GM18499 (cell line): ENCODE measurements at regions not wholly inside any gene's neighbourhood (a gene's known extent, or its start where the extent isn't known, plus 50 kb on each side); places are given as distances from the start of the nearest gene placed in this dataset.
"Not testable (repeated sequence)": the region's sequence is repeated elsewhere in the genome, so short reads cannot be mapped to it uniquely, and the experiment has no call there.

Experiments
- ATAC-seq: cut with Tn5 transposase; IDR thresholded peaks from one replicate; pipeline ENCODE4 v1.9.1; 2021; ENCODE audit warnings: moderate number of reproducible peaks; ENCODE audit not compliant: insufficient read depth, unreplicated experiment

DNA sequence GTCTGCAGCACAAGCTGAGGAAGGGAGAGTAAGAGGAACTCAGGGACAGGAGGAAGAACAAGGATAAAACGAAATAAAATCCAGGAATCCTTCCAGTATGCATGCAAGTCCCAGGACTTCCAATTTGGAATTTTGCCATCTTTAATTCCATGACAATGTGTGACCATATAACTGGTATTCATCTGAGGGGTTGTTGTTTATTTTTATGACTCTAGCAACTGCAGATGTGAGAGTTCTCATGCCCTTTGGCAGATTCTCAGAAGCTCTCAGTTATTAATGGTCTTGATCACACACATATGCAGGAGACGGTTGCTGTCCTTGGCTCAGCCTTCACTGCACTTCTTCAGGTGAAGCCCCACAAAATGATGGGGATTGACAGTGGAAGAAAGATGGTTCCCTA, 148.2 kb downstream of the SMIM20 start:
- ATAC-seq, result no peak

GRCh38 chr4:26064009-26064408, 150.0 kb downstream of the SMIM20 start:
- ATAC-seq, result not testable (repeated sequence)

GRCh38 chr4:26065833-26066232, 151.8 kb downstream of the SMIM20 start:
- ATAC-seq, result no peak

- ATAC-seq, result no peak
These were observed 153.0 kb downstream of the SMIM20 start for GRCh38 chr4:26067035-26067434.

DNA sequence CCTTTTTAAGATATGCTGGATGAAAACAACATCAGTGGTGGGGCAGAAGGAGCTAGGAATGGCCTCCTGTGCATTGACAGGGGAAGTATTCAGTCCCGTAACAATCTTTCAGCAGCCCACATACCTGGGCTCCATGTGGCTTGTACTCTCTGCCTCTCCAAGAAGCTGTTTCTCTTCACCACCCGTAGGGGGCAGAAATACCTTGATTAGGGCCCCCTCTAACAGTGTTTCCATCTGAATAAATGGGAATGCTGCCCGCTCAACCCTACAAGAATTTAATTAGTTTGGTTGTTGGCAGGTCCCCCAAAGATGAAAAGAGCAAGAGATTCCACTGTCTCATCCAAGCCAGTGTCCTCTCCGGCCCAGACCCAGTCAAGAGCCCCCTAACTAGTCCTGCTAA, 155.2 kb downstream of the SMIM20 start:
- no peak for ATAC-seq

DNA sequence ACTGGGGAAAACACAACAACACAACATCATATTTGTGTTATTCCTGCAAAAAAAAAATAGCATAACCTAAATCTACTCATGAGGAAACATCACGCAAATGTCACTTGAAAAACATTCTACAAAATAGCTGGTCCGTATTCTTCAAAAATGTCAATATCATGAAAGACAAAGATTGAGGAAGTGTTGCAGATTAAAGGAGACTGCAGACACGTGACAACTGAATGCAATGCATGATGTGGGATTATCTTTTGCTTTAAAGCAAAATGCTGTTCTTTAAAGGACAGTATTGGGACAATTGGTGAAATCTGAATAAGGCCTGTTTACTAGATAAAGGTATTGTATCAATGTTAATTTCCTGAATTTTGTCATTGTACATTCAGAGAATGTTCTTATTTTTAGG, 157.7 kb downstream of the SMIM20 start:
- ATAC-seq, result no peak

DNA sequence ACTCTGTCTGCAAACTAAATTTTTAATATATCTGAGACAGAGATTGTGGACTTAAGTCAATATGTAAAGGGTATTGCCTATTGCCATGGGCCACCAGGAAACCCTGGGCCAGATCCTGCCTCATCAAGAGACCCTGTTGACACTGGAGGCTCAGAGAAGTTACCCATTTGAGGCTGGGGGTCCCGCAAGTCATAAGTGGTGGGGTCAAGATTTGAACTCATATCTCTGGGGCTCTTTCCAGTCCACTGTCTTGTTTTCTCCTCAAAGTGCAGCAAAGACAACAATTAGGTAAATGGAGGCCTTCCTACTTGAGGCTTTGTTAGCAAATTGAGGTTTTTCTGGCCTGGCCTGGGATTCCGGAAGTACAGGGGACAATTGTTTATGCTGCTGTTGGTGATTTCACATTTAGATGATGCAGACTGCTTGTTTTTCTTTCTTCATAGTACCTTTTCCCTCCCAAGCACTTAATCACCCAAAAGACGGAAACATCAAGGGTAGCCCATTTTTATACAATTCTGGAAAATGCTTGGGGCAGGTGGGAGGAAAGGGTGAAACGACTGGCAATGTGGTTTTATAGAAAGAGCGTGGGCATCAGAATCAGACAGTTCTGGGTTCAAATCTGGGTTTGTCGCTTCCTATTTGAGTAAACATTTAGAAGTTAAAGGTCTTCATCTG, 160.0 kb downstream of the SMIM20 start:
- ATAC-seq, result no peak

DNA sequence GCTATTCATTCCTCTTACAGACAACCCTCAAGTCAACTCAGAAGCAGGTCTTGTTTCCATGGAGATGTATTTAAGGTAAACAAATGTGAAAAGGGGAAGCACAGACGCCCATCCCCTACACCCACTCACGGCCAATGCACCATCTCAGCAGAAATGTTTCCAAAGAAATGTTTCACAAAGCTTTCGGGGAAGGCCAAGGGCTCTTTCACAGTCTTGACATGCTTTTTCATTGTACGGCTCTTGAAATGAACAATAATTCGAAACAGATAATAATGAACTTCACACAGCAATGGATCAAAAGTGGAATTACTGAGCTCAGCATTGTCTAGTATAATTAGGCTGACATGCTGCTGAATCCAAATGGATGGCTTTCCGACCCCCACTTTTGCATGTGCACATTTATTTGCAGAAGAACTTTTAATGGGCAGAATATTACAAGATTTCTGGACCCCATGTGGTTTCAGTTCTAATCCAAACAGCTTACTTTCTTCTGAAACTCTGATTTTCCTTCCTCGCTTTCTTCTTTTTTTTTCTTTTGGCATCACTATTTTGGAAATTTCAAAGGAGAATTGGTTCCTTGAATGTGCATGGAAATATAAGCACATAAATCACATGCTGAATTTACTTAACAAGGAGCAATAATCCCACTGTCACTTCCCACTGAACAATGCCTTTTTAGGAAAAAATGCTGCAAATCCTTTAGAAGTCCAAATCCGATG, 160.9 kb downstream of the SMIM20 start:
- ATAC-seq, result peak; percentile 53

DNA sequence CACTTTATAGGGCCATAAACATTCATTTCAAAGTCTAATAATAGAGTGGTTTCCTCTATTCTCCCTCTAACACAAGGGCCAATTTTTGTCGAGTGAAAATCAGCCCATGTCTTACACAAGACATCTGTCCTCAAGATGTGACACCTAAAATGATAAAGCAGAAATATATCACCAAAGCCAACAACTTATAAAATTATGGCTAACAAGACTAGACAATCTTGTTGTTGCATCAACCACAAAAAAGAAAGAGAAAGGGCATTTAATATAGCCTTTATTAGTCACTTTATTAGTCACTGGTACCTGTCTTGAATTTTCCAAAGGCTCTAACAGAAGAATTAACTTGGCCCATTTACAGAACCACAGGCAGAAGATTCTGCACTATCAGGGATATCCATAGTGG, 161.6 kb downstream of the SMIM20 start:
- peak; percentile 9 for ATAC-seq

DNA sequence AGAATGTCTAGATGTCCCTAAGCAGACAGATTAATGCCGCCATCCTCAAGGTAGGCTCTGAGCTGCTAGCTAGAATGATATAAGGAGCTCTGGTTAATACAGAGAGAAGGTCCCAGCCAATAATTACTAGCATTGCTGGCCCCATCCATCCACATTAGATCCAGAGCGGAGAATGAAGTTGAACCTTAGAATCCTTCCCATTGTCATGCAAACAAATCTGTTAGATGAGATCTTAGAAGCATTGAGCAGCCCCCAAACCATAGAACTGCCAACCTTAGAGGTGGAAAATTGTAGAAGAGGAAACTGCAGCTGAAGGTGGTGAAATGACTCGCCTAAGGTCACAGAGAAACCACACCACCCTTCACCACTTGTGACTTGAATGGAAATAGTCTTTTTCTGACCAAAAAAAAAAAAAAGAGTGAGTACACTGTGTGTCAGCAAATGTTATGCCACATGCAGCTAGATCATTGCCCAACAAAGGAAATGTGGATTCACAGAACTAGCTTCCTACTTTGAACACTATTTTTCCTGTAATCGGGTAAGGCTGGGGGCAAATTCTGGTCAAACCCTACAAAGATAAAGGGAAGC, 162.1 kb downstream of the SMIM20 start:
- ATAC-seq, result peak; percentile 60

DNA sequence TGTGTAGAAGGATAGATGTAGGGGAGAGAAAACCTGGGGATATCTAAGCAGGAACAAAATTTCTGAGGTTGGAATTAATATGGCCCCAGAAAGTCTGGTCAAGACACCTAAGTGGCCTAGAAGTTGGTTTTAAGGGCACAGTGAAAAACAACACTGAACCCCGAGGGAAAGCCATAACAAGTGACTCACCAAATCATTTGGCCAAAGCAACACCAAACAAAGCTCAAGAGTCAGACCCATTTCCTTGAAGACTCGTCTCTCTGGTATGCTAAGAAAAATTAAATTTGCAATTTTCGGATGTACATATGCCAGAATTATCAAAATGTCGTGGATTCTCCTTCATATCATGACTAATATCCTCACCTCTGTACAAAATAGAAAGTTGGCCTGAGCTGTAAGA, 162.9 kb downstream of the SMIM20 start:
- ATAC-seq, result no peak

DNA sequence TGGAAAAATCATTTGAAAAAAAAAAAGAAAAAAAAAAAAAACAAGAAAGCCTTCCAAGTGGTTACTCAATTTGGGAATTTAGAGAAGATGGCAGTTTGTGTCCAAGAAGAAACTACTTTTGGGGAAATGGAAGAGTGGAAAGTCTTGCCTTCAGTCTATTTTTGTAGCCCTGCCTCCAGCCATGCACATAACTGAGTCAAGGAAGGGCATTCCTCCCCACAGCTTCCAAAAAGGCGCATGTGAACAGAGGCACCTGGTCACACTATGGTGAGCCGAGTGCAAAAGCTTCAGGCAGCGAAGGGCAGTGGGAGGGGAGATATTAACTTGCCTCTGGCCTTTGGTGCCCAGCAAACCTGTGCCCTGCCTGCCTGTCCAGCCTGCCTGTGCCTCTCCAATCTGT, 163.7 kb downstream of the SMIM20 start:
- no peak for ATAC-seq

GRCh38 chr4:26080870-26081628, 167.0 kb downstream of the SMIM20 start:
- ATAC-seq, result no peak

GRCh38 chr4:26081795-26082498, 167.9 kb downstream of the SMIM20 start:
- ATAC-seq, result no peak

- ATAC-seq, result no peak
These were observed 168.5 kb downstream of the SMIM20 start for GRCh38 chr4:26082565-26082964.

DNA sequence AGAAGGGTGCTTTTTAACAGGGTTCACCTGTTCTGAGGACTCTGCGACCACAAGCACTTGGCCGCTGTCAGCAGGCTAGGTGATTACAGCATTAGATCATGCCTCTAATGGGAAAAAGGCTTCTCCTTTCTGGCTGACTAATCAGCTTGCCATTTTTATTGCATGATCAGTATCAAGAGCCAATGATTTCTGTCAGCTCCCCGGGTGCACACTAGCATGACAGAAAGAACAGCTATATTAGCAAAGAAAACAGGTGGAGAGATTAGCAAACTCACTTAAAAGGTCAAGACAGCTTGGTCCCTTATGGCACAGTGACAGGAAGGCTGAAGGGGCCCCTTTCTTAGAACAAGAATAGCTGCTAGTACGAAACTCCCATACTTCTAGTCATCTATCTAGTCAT, 170.0 kb downstream of the SMIM20 start:
- ATAC-seq, result peak; percentile 43

GRCh38 chr4:26084414-26084813, 170.4 kb downstream of the SMIM20 start:
- ATAC-seq, result no peak

DNA sequence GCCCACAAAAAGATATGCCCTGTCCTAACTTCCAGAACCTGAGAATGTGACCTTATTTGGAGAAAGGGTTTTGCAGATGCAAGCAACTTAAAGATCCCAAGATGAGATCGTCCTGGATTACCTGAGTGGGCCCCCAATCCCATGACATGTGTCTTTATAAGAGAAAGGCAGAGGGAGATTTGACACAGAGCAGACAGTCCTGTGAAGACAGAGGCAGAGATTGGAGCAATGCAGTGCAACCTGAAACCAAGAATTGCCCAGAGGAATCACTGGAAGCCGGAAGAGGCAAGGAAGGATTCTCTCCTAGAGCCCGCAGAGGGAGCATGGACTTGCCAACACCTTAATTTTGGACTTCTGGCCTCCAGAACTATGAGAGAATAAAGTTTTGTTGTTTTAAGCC, 171.5 kb downstream of the SMIM20 start:
- no peak for ATAC-seq

- ATAC-seq, result no peak
These were observed 172.8 kb downstream of the SMIM20 start for GRCh38 chr4:26086621-26087441.
